ENCODE measurements at regions not wholly inside any gene's neighbourhood (a gene's known extent, or its start where the extent isn't known, plus 50 kb on each side); places are given as distances from the start of the nearest gene placed in this dataset.

DNA sequence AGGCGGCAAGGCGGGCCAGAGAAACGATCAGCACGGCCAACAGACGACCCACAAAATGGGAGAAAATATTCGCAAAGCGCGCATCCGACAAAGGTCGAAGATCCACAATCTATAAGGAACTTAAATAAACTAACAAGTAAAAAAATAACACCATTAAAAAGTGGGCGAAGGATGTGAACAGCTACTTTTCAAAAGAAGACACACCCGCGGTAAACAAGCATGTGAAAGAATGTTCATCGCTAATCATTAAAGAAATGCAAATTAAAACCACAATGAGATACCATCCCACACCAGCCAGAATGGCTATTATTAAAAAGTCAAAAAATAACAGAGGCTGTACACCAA lies 117.8 kb upstream of the SIRPA start:
- TF ChIP-seq, protein P1, sequence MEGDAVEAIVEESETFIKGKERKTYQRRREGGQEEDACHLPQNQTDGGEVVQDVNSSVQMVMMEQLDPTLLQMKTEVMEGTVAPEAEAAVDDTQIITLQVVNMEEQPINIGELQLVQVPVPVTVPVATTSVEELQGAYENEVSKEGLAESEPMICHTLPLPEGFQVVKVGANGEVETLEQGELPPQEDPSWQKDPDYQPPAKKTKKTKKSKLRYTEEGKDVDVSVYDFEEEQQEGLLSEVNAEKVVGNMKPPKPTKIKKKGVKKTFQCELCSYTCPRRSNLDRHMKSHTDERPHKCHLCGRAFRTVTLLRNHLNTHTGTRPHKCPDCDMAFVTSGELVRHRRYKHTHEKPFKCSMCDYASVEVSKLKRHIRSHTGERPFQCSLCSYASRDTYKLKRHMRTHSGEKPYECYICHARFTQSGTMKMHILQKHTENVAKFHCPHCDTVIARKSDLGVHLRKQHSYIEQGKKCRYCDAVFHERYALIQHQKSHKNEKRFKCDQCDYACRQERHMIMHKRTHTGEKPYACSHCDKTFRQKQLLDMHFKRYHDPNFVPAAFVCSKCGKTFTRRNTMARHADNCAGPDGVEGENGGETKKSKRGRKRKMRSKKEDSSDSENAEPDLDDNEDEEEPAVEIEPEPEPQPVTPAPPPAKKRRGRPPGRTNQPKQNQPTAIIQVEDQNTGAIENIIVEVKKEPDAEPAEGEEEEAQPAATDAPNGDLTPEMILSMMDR (IDR thresholded peaks at IDR 0.05; ENCODE audit: extremely low read depth in 1 of 2, insufficient read depth in 1 of 2, low read depth in 1 of 2, low read length in 2 of 2) = no peak
- no peak for TF ChIP-seq MYC (IDR thresholded peaks at IDR 0.05; ENCODE audit: low read depth, low read length)

Measured in endothelial cell of umbilical vein (primary cell).